HepG2 (cell line): ENCODE measurements at regions not wholly inside any gene's neighbourhood (a gene's known extent, or its start where the extent isn't known, plus 50 kb on each side); places are given as distances from the start of the nearest gene placed in this dataset.

ENCODE experiments used
- EZH2 ChIP-seq: conservative IDR thresholded peaks from 2 replicates; pipeline ENCODE4 v1.6.1; 2012; ENCODE audit warnings: mild to moderate bottlenecking, low read depth, low read length, moderate library complexity
- HNRNPUL1 ChIP-seq: fragments of 200-400 bp; formaldehyde crosslinking; IDR thresholded peaks from 2 replicates; pipeline ENCODE4 v1.6.1; 2017; ENCODE audit warnings: low read depth, mild to moderate bottlenecking, low read length, moderate library complexity
- KLF13 ChIP-seq: sonication (generic); formaldehyde crosslinking; IDR thresholded peaks from 2 replicates; pipeline ENCODE4 v1.4.0; 2020; ENCODE audit warnings: mild to moderate bottlenecking, missing genetic modification reagents
- MAZ ChIP-seq, 2 experiments: sonication (generic) in 1 of 2; formaldehyde crosslinking in 1 of 2; IDR thresholded peaks; 2 replicates each; pipeline versions ENCODE4 v1.5.0 to v1.6.1; 2012 to 2020; ENCODE audit warnings: low read depth in 2 of 2, mild to moderate bottlenecking in 2 of 2, borderline replicate concordance in 1 of 2, improper control_type of control experiment in 1 of 2, low read length in 1 of 2, missing genetic modification reagents in 1 of 2, moderate library complexity in 1 of 2
- POLR2A ChIP-seq, 2 experiments: IDR thresholded peaks; 2 replicates each; pipeline ENCODE4 v1.6.1; 2011; ENCODE audit warnings: low read depth in 2 of 2, low read length in 2 of 2, mild to moderate bottlenecking in 1 of 2, moderate library complexity in 1 of 2; ENCODE audit not compliant: insufficient read depth in 1 of 2
- POLR2AphosphoS5 ChIP-seq: IDR thresholded peaks from 2 replicates; pipeline ENCODE4 v1.6.1; 2012; ENCODE audit warnings: low read depth, low read length
- POLR2G ChIP-seq: fragments of 200-400 bp; formaldehyde crosslinking; IDR thresholded peaks from 2 replicates; pipeline ENCODE4 v1.6.1; 2018; ENCODE audit warnings: mild to moderate bottlenecking, low read depth, low read length, moderate library complexity
- TBP ChIP-seq: sonication (generic); formaldehyde crosslinking; IDR thresholded peaks from 2 replicates; pipeline ENCODE4 v1.5.0; 2020; ENCODE audit warnings: missing genetic modification reagents
- YY1 ChIP-seq: IDR thresholded peaks from 2 replicates; pipeline ENCODE4 v1.6.1; 2011; ENCODE audit warnings: low read length, low read depth, moderate library complexity, mild to moderate bottlenecking; ENCODE audit not compliant: insufficient read depth, insufficient replicate concordance
- TF ChIP-seq, protein P1 (sequence below): sonication (generic); formaldehyde crosslinking; IDR thresholded peaks from 2 replicates; pipeline ENCODE4 v1.5.0; 2020; ENCODE audit warnings: mild to moderate bottlenecking, missing genetic modification reagents, moderate library complexity
- TF ChIP-seq, protein P2 (sequence below): sonication (generic); formaldehyde crosslinking; IDR thresholded peaks from 2 replicates; pipeline ENCODE4 v1.8.0; 2022; ENCODE audit warnings: missing genetic modification reagents, mild to moderate bottlenecking, moderate library complexity, borderline replicate concordance
- TF ChIP-seq, protein P3 (sequence below): sonication (generic); formaldehyde crosslinking; IDR thresholded peaks from 2 replicates; pipeline ENCODE4 v1.4.0; 2020; ENCODE audit warnings: missing genetic modification reagents
- TF ChIP-seq, protein P4 (sequence below): IDR thresholded peaks from 2 replicates; pipeline ENCODE4 v1.6.1; 2016; ENCODE audit warnings: missing compliant biosample characterization, missing genetic modification reagents, borderline replicate concordance

DNA sequence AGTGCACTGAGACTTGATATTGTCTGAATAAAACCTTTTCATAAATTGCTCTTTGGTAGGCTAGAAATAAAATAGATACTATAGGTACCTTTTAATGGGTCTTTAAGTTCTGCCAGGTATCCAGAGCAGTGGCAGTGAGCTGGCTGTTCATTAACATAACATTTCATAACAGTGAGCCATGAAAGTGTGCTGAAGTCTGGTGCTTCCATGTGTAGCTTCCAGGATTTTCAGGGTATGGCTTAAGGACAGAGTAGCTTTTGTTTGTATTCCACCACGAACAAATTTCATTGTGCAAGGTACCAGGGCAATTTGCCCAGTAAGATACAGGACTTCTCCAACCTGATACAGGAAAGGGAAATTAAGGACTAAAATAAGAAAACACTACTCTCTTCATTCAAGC, 124.7 kb upstream of the NANOGP8 start:
- TF ChIP-seq KLF13 (no peak), POLR2AphosphoS5 (no peak), POLR2A (IDR thresholded peaks at IDR 0.05; ENCODE audit: insufficient read depth in 1 of 2, low read depth in 2 of 2, low read length in 2 of 2) (no peak), TBP (CRISPR knock-in tag) (no peak), YY1 (no peak), POLR2G (no peak), MAZ (IDR thresholded peaks at IDR 0.05; ENCODE audit: borderline replicate concordance, low read depth, low read length) (no peak), MAZ (CRISPR knock-in tag; IDR thresholded peaks at IDR 0.05; ENCODE audit: low read depth) (no peak), EZH2 (no peak), HNRNPUL1 (peak; percentile 50; the same call in 1 of the 2 replicates)
- TF ChIP-seq, protein P1, sequence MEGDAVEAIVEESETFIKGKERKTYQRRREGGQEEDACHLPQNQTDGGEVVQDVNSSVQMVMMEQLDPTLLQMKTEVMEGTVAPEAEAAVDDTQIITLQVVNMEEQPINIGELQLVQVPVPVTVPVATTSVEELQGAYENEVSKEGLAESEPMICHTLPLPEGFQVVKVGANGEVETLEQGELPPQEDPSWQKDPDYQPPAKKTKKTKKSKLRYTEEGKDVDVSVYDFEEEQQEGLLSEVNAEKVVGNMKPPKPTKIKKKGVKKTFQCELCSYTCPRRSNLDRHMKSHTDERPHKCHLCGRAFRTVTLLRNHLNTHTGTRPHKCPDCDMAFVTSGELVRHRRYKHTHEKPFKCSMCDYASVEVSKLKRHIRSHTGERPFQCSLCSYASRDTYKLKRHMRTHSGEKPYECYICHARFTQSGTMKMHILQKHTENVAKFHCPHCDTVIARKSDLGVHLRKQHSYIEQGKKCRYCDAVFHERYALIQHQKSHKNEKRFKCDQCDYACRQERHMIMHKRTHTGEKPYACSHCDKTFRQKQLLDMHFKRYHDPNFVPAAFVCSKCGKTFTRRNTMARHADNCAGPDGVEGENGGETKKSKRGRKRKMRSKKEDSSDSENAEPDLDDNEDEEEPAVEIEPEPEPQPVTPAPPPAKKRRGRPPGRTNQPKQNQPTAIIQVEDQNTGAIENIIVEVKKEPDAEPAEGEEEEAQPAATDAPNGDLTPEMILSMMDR (CRISPR knock-in tag), result no peak
- TF ChIP-seq, protein P2, sequence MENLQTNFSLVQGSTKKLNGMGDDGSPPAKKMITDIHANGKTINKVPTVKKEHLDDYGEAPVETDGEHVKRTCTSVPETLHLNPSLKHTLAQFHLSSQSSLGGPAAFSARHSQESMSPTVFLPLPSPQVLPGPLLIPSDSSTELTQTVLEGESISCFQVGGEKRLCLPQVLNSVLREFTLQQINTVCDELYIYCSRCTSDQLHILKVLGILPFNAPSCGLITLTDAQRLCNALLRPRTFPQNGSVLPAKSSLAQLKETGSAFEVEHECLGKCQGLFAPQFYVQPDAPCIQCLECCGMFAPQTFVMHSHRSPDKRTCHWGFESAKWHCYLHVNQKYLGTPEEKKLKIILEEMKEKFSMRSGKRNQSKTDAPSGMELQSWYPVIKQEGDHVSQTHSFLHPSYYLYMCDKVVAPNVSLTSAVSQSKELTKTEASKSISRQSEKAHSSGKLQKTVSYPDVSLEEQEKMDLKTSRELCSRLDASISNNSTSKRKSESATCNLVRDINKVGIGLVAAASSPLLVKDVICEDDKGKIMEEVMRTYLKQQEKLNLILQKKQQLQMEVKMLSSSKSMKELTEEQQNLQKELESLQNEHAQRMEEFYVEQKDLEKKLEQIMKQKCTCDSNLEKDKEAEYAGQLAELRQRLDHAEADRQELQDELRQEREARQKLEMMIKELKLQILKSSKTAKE (CRISPR knock-in tag), result no peak
- TF ChIP-seq, protein P3, sequence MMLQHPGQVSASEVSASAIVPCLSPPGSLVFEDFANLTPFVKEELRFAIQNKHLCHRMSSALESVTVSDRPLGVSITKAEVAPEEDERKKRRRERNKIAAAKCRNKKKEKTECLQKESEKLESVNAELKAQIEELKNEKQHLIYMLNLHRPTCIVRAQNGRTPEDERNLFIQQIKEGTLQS (CRISPR knock-in tag), result no peak
- TF ChIP-seq, protein P4, sequence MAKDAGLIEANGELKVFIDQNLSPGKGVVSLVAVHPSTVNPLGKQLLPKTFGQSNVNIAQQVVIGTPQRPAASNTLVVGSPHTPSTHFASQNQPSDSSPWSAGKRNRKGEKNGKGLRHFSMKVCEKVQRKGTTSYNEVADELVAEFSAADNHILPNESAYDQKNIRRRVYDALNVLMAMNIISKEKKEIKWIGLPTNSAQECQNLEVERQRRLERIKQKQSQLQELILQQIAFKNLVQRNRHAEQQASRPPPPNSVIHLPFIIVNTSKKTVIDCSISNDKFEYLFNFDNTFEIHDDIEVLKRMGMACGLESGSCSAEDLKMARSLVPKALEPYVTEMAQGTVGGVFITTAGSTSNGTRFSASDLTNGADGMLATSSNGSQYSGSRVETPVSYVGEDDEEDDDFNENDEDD, result no peak
